Motor neuron (in vitro differentiated cells): ENCODE measurements at regions not wholly inside any gene's neighbourhood (a gene's known extent, or its start where the extent isn't known, plus 50 kb on each side); places are given as distances from the start of the nearest gene placed in this dataset.

Experiments used
- ATAC-seq, 8 experiments: fragments of 200-7000 bp; cut with Tn5 transposase; replicated peaks in 6 of 8; 2 replicates each; pipeline ENCODE4 v1.8.0; 2021; ENCODE audit warnings: mild to moderate bottlenecking in 8 of 8, moderate library complexity in 8 of 8
- H3K27ac ChIP-seq, 2 donors: fragments of 250-450 bp; sonication (Bioruptor Pico); 2 replicates each; pipeline ENCODE4 v1.9.0; 2021; ENCODE audit warnings: antibody characterized with exemption in 2 of 2, mild to moderate bottlenecking in 2 of 2, moderate library complexity in 1 of 2
- H3K4me1 ChIP-seq, 2 donors: fragments of 250-450 bp; sonication (Bioruptor Pico); replicated peaks in 1 of 2; 2 replicates each; pipeline ENCODE4 v1.6.1; 2021; ENCODE audit warnings: antibody characterized with exemption in 2 of 2, mild to moderate bottlenecking in 2 of 2, moderate library complexity in 1 of 2
- H3K4me3 ChIP-seq, 5 donors: fragments of 250-450 bp; sonication (Bioruptor Pico); 2 replicates each; pipeline ENCODE4 v1.9.0; 2021; ENCODE audit warnings: antibody characterized with exemption in 5 of 5, mild to moderate bottlenecking in 5 of 5, moderate library complexity in 4 of 5
- WGBS, 10 experiments: fragments of 450-650 bp; shearing (Covaris generic); methylation state at CpG; one replicate each; pipeline ENCODE4 v1.0.0; 2022; 5-methylcytosine and 5-hydroxymethylcytosine counted together
- in situ Hi-C, 9 experiments: fragments of 400-800 bp; cut with MboI; loops; one replicate each; pipeline ENCODE4 v1.15.0; 2021; ENCODE audit warnings: low sequenced_read_pairs in 9 of 9, low pct_unique_long_range_greater_than_20kb in 2 of 9; ENCODE audit not compliant: unreplicated experiment in 9 of 9

GRCh38 chr6:99838607-99839006 is 155.4 kb downstream of the MCHR2 start:
- H3K4me3 ChIP-seq: no peak overlapping the region
- H3K4me1 ChIP-seq: no peaks in the 10 kb centered on the region
- H3K27ac ChIP-seq: no peak overlapping the region
- WGBS, 10 experiments: 0 to 100% (median 72%) methylated on average over 1 to 2 of the region's 2 CpGs; no CpG with 5 or more reads in 1 of the 10 experiments
- in situ Hi-C loops: no loop called here
- no peak for ATAC-seq

DNA sequence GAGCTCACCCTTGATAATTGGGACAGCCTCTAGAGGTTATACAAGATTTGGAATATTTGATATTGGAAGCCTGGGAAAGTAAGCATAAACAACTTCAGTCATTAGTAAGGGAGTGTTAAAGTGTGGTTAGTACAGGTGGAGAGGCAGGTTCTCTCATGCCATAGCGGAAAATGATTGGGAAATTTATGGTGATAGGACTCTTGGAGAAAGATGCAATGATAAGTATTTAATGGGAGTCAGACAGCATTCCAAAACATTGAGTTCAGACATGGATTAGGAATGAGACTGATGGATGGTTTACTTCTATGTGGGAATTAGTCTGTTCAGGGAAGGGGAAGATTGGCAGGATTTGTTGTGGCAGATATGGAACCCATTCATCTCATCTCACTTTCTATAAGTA is 152.7 kb downstream of the MCHR2 start:
- WGBS, 10 experiments: 0 to 60% (median 37%) methylated on average over 1 of the region's 1 CpG; no CpG with 5 or more reads in 6 of the 10 experiments
- Histone ChIP-seq H3K4me1 (no peaks in the 10 kb centered on the region), H3K4me3 (no peak overlapping the region), H3K27ac (no peak overlapping the region)
- in situ Hi-C loops: no loop called here
- ATAC-seq: no peak

GRCh38 chr6:99846006-99846405 is 148.0 kb downstream of the MCHR2 start:
- WGBS, 10 experiments: 17 to 94% (median 76%) methylated on average over 2 of the region's 2 CpGs; no CpG with 5 or more reads in 4 of the 10 experiments
- ATAC-seq: no peak
- Histone ChIP-seq H3K27ac (no peak overlapping the region), H3K4me3 (no peak overlapping the region), H3K4me1 (no peaks in the 10 kb centered on the region)
- in situ Hi-C loops: no loop called here

- no peak for ATAC-seq
- 0 to 100% (median 60%) methylated on average over 1 to 2 of the region's 2 CpGs; no CpG with 5 or more reads in 1 of the 10 experiments for WGBS, 10 experiments
- Histone ChIP-seq H3K27ac (no peak overlapping the region), H3K4me3 (no peak overlapping the region), H3K4me1 (no peaks in the 10 kb centered on the region)
- in situ Hi-C loops: loop anchor here in 6 of 9 experiments (25.0 kb wide), 2 partner anchors 236 to 811 kb away; no protein-coding TSS in a partner anchor
Observed at GRCh38 chr6:99850841-99851240, 143.2 kb downstream of the MCHR2 start.

DNA sequence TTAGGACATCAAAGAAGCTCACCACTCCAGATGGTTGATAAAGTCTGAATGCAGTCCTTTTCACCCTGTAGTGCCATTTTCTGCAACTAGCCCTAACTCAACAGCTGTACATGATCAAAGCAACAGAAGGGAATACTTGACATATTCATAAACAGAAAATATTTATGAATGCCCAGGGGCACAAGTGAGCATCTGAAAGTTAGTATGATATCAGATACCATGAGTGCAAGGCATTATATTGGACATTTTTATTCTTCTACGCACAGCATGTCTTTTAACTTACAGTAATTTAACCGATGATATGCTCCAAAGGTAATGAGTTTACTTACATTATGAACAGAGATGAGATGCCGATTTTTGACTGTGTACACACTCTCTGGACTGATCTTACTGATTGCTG is 142.0 kb downstream of the MCHR2 start:
- 7 to 100% (median 79%) methylated on average over 2 to 3 of the region's 3 CpGs; no CpG with 5 or more reads in 2 of the 10 experiments for WGBS, 10 experiments
- in situ Hi-C loops: loop anchor here in 6 of 9 experiments (25.0 kb wide), 2 partner anchors 235 to 810 kb away; no protein-coding TSS in a partner anchor
- Histone ChIP-seq H3K4me1 (no peaks in the 10 kb centered on the region), H3K27ac (no peak overlapping the region), H3K4me3 (no peak overlapping the region)
- ATAC-seq: peak in 1 of 8 experiments; percentile 41

DNA sequence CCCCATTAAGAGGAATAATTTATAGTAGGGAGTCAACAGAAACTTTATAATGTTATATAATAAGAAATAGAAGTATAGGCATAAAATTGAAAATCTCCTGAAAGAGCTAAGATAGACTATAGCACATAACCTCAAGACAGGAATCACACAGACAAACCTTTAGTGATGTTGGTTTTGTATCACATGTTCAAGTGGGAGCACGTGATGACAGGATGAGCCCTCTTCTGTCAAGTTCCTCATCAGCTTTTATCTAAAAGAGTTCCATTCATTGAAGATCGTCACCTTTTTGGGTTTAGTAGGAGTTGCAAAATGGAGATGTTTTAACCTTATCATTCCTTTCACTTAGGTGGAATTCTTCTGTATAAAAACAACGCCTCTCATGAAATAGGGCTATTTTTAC is 127.0 kb downstream of the MCHR2 start:
- in situ Hi-C loops: loop anchor here in 6 of 9 experiments (25.0 kb wide), 2 partner anchors 220 to 795 kb away; no protein-coding TSS in a partner anchor
- 0 to 60% (median 46%) methylated on average over 1 to 3 of the region's 3 CpGs; no CpG with 5 or more reads in 1 of the 10 experiments for WGBS, 10 experiments
- Histone ChIP-seq H3K4me1 (no peaks in the 10 kb centered on the region), H3K27ac (no peak overlapping the region), H3K4me3 (no peak overlapping the region)
- no peak for ATAC-seq

- ATAC-seq: peak; percentile 63 to 95 (median 82)
- H3K27ac ChIP-seq: no peak overlapping the region
- 0 to 14% (median 3%) methylated on average over 3 to 13 of the region's 13 CpGs; no CpG with 5 or more reads in 1 of the 10 experiments for WGBS, 10 experiments
- H3K4me1 ChIP-seq: no peaks in the 10 kb centered on the region
- peak overlapping the region in 1 of 5 donors; percentile 9 for H3K4me3 ChIP-seq
- in situ Hi-C loops: loop anchor here in 6 of 9 experiments (25.0 kb wide), 2 partner anchors 219 to 794 kb away; no protein-coding TSS in a partner anchor
Observed at GRCh38 chr6:99868074-99868702, 125.8 kb downstream of the MCHR2 start.
